HCT116 (cell line): ENCODE measurements at regions not wholly inside any gene's neighbourhood (a gene's known extent, or its start where the extent isn't known, plus 50 kb on each side); places are given as distances from the start of the nearest gene placed in this dataset.

Source experiments
- ATAC-seq: fragments of 200-7000 bp; cut with Tn5 transposase; 2 replicates; pipeline ENCODE4 v1.9.1; 2020; ENCODE audit warnings: mild to moderate bottlenecking, moderate library complexity
- BruUV-seq: library from RNA; stranded (reverse); fragments of 400-500 nt; replicated peaks from 2 replicates; lab custom pipeline; 2021; lab: Mats Ljungman, UMichigan
- CTCF ChIA-PET: fragments of 300-600 bp; sonication (Branson Sonifier 250); formaldehyde crosslinking; loops from one replicate; lab custom pipeline; 2021; ENCODE audit warnings: antibody characterized with exemption; lab: Charles Lee
- POLR2A ChIA-PET: fragments of 300-600, 350-600 bp; sonication (Branson Sonifier 250); formaldehyde crosslinking; loops from one replicate; lab custom pipeline; 2021; ENCODE audit warnings: antibody characterized with exemption; lab: Charles Lee
- RAD21 ChIA-PET, 2 experiments: fragments of 300-600 bp; sonication (Branson Sonifier 250); formaldehyde crosslinking; loops; one replicate each; lab custom pipeline; 2023; ENCODE audit warnings: low total read pairs in 2 of 2; ENCODE audit not compliant: uncharacterized antibody in 2 of 2, unreplicated experiment in 2 of 2, low non-redundant PET in 1 of 2; lab: Charles Lee
- DNase-seq: peaks from one replicate; pipeline ENCODE4 v3.0.0-alpha.2; 2010; ENCODE audit warnings: low read depth, low spot score
- H2AFZ ChIP-seq: fragments of 200-600 bp; shearing (Covaris generic), sonication (generic); 2 replicates; pipeline ENCODE4 v1.6.1; 2017; ENCODE audit warnings: low read depth, mixed run types, mixed read lengths, antibody characterized with exemption, low read length; ENCODE audit not compliant: poor library complexity, severe bottlenecking
- H3K27ac ChIP-seq: 2 replicates; pipeline ENCODE4 v1.5.1; 2012; ENCODE audit warnings: low read depth, low read length
- H3K27me3 ChIP-seq: fragments of 200-600 bp; sonication (generic); 2 replicates; pipeline ENCODE4 v1.6.1; 2016; ENCODE audit warnings: mixed run types, low read length, mixed read lengths; ENCODE audit not compliant: insufficient read depth
- H3K36me3 ChIP-seq, 2 experiments: fragments of 200-500 bp in 1 of 2; fragments of 200-600 bp in 1 of 2; sonication (Bioruptor generic) in 1 of 2; sonication (generic) in 1 of 2; 2 replicates each; pipeline versions ENCODE4 v1.5.1 to v1.6.1; 2014 to 2016; ENCODE audit warnings: low read length in 2 of 2, inconsistent platforms in 1 of 2, mixed read lengths in 1 of 2, mixed run types in 1 of 2; ENCODE audit not compliant: insufficient read depth in 2 of 2, control insufficient read depth in 1 of 2
- H3K4me1 ChIP-seq, 2 experiments: fragments of 200-600 bp in 1 of 2; sonication (generic) in 1 of 2; 2 replicates each; pipeline versions ENCODE4 v1.5.1 to v1.6.1; 2012 to 2017; ENCODE audit warnings: low read length in 2 of 2, inconsistent platforms in 1 of 2, mild to moderate bottlenecking in 1 of 2, mixed read lengths in 1 of 2, mixed run types in 1 of 2, moderate library complexity in 1 of 2; ENCODE audit not compliant: insufficient read depth in 2 of 2, control insufficient read depth in 1 of 2
- H3K4me2 ChIP-seq: fragments of 200-600 bp; sonication (generic); 2 replicates; pipeline ENCODE4 v1.6.1; 2017; ENCODE audit warnings: mixed run types, low read length, mixed read lengths
- H3K4me3 ChIP-seq, 2 experiments: fragments of 200-600 bp in 1 of 2; sonication (generic) in 1 of 2; replicated peaks in 1 of 2; 2 replicates each; pipeline ENCODE4 v1.5.1; 2011 to 2016; ENCODE audit warnings: low read length in 2 of 2, control low read depth in 1 of 2, low read depth in 1 of 2, mild to moderate bottlenecking in 1 of 2, mixed read lengths in 1 of 2, mixed run types in 1 of 2
- H3K79me2 ChIP-seq: fragments of 200-600 bp; sonication (generic); 2 replicates; pipeline ENCODE4 v1.6.1; 2017; ENCODE audit warnings: mild to moderate bottlenecking, mixed run types, low read length, moderate library complexity, mixed read lengths; ENCODE audit not compliant: insufficient read depth
- H3K9ac ChIP-seq: fragments of 200-600 bp; sonication (generic); 2 replicates; pipeline ENCODE4 v1.6.1; 2016; ENCODE audit warnings: low read length, mixed read lengths
- H3K9me2 ChIP-seq: fragments of 200-600 bp; sonication (generic), shearing (Covaris generic); 2 replicates; pipeline ENCODE4 v1.6.1; 2017; ENCODE audit warnings: mixed run types, mild to moderate bottlenecking, moderate library complexity; ENCODE audit not compliant: insufficient read depth
- H3K9me3 ChIP-seq, 2 experiments: fragments of 200-500 bp in 1 of 2; fragments of 200-600 bp in 1 of 2; sonication (Bioruptor generic) in 1 of 2; sonication (generic) in 1 of 2; 2 replicates each; pipeline ENCODE4 v1.6.1; 2014 to 2017; ENCODE audit warnings: low read length in 2 of 2, mixed read lengths in 2 of 2, inconsistent platforms in 1 of 2, low read depth in 1 of 2, mild to moderate bottlenecking in 1 of 2, mixed run types in 1 of 2, moderate library complexity in 1 of 2; ENCODE audit not compliant: control insufficient read depth in 1 of 2, insufficient read depth in 1 of 2
- H4K20me1 ChIP-seq: fragments of 200-600 bp; sonication (generic), shearing (Covaris generic); 2 replicates; pipeline ENCODE4 v1.6.1; 2017; ENCODE audit warnings: mixed run types, mild to moderate bottlenecking, moderate library complexity; ENCODE audit not compliant: insufficient read depth
- CBX3 ChIP-seq: IDR thresholded peaks from 2 replicates; pipeline ENCODE4 v1.6.1; 2012; ENCODE audit warnings: low read depth
- CTCF ChIP-seq, 3 experiments: fragments of 200-600 bp in 1 of 3; sonication (generic) in 1 of 3; IDR thresholded peaks in 2 of 3; conservative IDR thresholded peaks in 1 of 3; 2 replicates each; pipeline ENCODE4 v1.5.1; 2012 to 2017; ENCODE audit warnings: low read depth in 2 of 3, low read length in 2 of 3, antibody characterized with exemption in 1 of 3, borderline replicate concordance in 1 of 3, control low read depth in 1 of 3, mild to moderate bottlenecking in 1 of 3, mixed read lengths in 1 of 3, mixed run types in 1 of 3, moderate library complexity in 1 of 3; ENCODE audit not compliant: insufficient read depth in 1 of 3
- EGR1 ChIP-seq: IDR thresholded peaks from 2 replicates; pipeline ENCODE4 v1.6.1; 2012; ENCODE audit warnings: low read depth
- ELF1 ChIP-seq: IDR thresholded peaks from 2 replicates; pipeline ENCODE4 v1.6.1; 2012; ENCODE audit warnings: low read depth, borderline replicate concordance
- EZH2 ChIP-seq: fragments of 200-600 bp; sonication (generic); IDR thresholded peaks from 2 replicates; pipeline ENCODE4 v1.6.1; 2017; ENCODE audit warnings: antibody characterized with exemption, mixed run types
- FOSL1 ChIP-seq: IDR thresholded peaks from 2 replicates; pipeline ENCODE4 v1.6.1; 2012; ENCODE audit warnings: low read depth
- JUND ChIP-seq: IDR thresholded peaks from 2 replicates; pipeline ENCODE4 v1.6.1; 2012
- MAX ChIP-seq: IDR thresholded peaks from 2 replicates; pipeline ENCODE4 v1.6.1; 2012
- POLR2A ChIP-seq: IDR thresholded peaks from 2 replicates; pipeline ENCODE4 v1.7.0; 2011; ENCODE audit warnings: borderline replicate concordance; ENCODE audit not compliant: insufficient read depth, insufficient read length; ENCODE audit errors: extremely low read depth
- POLR2AphosphoS5 ChIP-seq: IDR thresholded peaks from 2 replicates; pipeline ENCODE4 v1.6.1; 2011; ENCODE audit warnings: mild to moderate bottlenecking, low read depth, low read length, moderate library complexity
- RAD21 ChIP-seq: IDR thresholded peaks from 2 replicates; pipeline ENCODE4 v1.6.1; 2012; ENCODE audit warnings: low read depth, mild to moderate bottlenecking
- SIN3A ChIP-seq: IDR thresholded peaks from 2 replicates; pipeline ENCODE4 v1.6.1; 2012; ENCODE audit warnings: low read depth
- SRF ChIP-seq: IDR thresholded peaks from 2 replicates; pipeline ENCODE4 v1.6.1; 2012; ENCODE audit warnings: low read depth
- TCF7L2 ChIP-seq: IDR thresholded peaks from 2 replicates; pipeline ENCODE4 v1.7.0; 2011; ENCODE audit warnings: borderline replicate concordance, inconsistent platforms; ENCODE audit not compliant: insufficient read depth, insufficient read length; ENCODE audit errors: extremely low read depth
- YY1 ChIP-seq: IDR thresholded peaks from 2 replicates; pipeline ENCODE4 v1.6.1; 2011; ENCODE audit warnings: low read length, low read depth, moderate library complexity, mild to moderate bottlenecking; ENCODE audit not compliant: insufficient replicate concordance; ENCODE audit errors: extremely low read depth
- ZBTB33 ChIP-seq: IDR thresholded peaks from 2 replicates; pipeline ENCODE4 v1.6.1; 2011; ENCODE audit warnings: mild to moderate bottlenecking, low read length, moderate library complexity; ENCODE audit not compliant: insufficient replicate concordance; ENCODE audit errors: extremely low read depth
- ZFX ChIP-seq: fragments of 450-650 bp; IDR thresholded peaks from 2 replicates; pipeline ENCODE4 v1.6.1; 2017
- ZNF274 ChIP-seq: fragments of 200-500 bp; sonication (Bioruptor generic); IDR thresholded peaks from 2 replicates; pipeline ENCODE4 v1.6.1; 2014; ENCODE audit warnings: mild to moderate bottlenecking, low read depth, low read length, inconsistent platforms
- intact Hi-C: fragments of 100-400 bp; cut with micrococcal nuclease; formaldehyde crosslinking; loops from 2 replicates; pipeline ENCODE4 v1.10.0; 2022

DNA sequence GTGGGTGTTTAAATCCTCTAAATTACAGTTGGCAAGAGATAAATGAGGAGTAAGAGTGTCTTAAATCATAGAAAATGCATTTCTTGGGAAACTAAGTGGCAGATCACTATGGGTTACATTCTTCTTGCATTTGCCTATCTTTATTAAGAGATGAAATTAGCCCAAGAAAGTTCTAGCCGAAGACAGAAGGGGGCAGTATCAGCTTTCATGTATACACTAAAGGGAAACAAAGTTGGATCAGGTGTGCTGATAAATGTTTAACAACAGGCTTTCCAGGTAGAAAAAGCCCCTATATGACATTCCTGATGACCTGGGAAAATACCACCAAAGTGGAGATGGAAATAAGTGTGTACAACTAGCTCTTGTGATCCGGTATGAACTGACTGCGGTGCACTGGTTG is 81.9 kb upstream of the TLR4 start:
- ChIA-PET RAD21 (no interaction called here), CTCF (no interaction called here), POLR2A (no interaction called here)
- Histone ChIP-seq H3K27ac (no peak overlapping the region), H3K27me3 (no peaks in the 10 kb centered on the region), H4K20me1 (no peaks in the 10 kb centered on the region), H3K9ac (no peak overlapping the region), H2AFZ (no peak overlapping the region), H3K79me2 (no peaks in the 10 kb centered on the region), H3K4me3 (no peak overlapping the region), H3K9me3 (peaks cover 4 to 8% of the 10 kb centered on the region in 2 experiments; a peak in 2 of 4 replicates), H3K9me2 (no peaks in the 10 kb centered on the region), H3K4me2 (no peak overlapping the region), H3K4me1 (no peaks in the 10 kb centered on the region), H3K36me3 (no peaks in the 10 kb centered on the region)
- BruUV-seq, result no TSS peak
- DNase-seq (no peak), ATAC-seq (no peak)
- TF ChIP-seq TCF7L2 (no peak), POLR2A (no peak), POLR2AphosphoS5 (no peak)
- intact Hi-C loops, result no loop called here

- Histone ChIP-seq H3K9me2 (no peaks in the 10 kb centered on the region), H4K20me1 (no peaks in the 10 kb centered on the region), H2AFZ (no peak overlapping the region), H3K4me2 (no peak overlapping the region), H3K79me2 (no peaks in the 10 kb centered on the region), H3K27ac (no peak overlapping the region), H3K4me3 (no peak overlapping the region), H3K36me3 (no peaks in the 10 kb centered on the region), H3K9me3 (peaks cover 3 to 10% of the 10 kb centered on the region in 2 experiments; a peak in 2 of 4 replicates), H3K9ac (no peak overlapping the region), H3K27me3 (no peaks in the 10 kb centered on the region), H3K4me1 (no peaks in the 10 kb centered on the region)
- ChIA-PET POLR2A (no interaction called here), CTCF (no interaction called here), RAD21 (no interaction called here)
- TF ChIP-seq MAX (no peak), POLR2AphosphoS5 (no peak), ZNF274 (no peak), TCF7L2 (no peak), ZBTB33 (no peak), CTCF (IDR thresholded peaks at IDR 0.05 in 2 of 3, conservative IDR thresholded peaks at IDR 0.05 in 1 of 3; ENCODE audit: borderline replicate concordance in 1 of 3, insufficient read depth in 1 of 3, low read depth in 2 of 3, low read length in 2 of 3) (no peak), ELF1 (no peak), YY1 (no peak), RAD21 (no peak), EZH2 (no peak), CBX3 (no peak), EGR1 (no peak), JUND (no peak), SRF (no peak), ZFX (no peak), FOSL1 (no peak), SIN3A (no peak)
- intact Hi-C loops, result no loop called here
- BruUV-seq, result no TSS peak
- no peak for DNase-seq
- no peak for ATAC-seq
Observed at GRCh38 chr9:117616431-117616831, 87.8 kb upstream of the TLR4 start.
